GM21528 (cell line): ENCODE measurements at regions not wholly inside any gene's neighbourhood (a gene's known extent, or its start where the extent isn't known, plus 50 kb on each side); places are given as distances from the start of the nearest gene placed in this dataset.
"Not testable (repeated sequence)": the region's sequence is repeated elsewhere in the genome, so short reads cannot be mapped to it uniquely, and the experiment has no call there.

Experiments
- ATAC-seq: cut with Tn5 transposase; IDR thresholded peaks from one replicate; pipeline ENCODE4 v1.9.1; 2021; ENCODE audit warnings: mild to moderate bottlenecking, moderate library complexity; ENCODE audit not compliant: unreplicated experiment, low FRiP score

DNA sequence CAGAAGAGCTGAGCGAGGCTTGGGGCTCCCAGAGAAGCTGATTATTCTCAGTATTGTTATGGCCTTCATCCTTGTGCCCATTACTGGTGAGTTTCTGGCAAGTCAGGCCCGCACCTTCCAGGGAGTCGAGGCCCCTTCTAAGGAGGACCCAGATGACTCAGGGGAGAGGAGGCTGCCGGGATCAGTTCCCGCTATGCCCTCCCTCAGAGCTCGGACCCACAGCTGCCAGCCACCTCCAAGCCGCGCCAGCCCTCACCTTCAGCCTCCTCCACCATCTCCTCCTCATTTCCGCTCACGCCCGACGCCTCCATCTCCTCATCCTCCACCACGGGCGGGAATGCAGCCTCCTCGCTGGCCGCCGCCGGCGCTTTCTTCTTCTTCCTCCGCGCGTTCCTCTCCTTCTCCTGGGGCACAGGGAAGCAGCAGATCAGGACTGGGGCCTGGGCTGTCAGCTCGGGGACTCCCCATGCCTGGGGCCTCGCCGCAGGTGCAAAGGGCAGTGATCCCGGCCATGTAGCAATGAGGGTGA is 83.2 kb downstream of the RFLNA start:
- ATAC-seq = no peak

DNA sequence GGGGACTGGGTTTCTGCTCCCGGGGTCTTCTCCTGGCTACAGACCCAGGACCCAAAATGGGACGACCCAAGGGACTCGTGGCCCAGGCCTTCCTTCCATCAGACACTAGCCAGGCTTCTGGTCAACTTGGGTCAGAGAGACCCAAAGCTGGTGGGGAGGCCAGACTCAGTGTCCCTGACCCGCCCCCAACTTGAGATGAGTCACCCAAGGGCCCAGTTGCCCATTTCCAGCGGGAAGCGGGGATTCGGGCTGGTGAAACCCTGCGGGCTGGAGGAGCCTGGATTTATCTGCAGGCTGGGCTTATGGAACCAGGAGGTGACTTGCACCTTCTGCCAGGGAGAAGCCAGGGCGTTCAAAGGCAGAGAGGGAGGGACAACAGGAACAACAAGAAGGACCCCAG is 81.5 kb downstream of the RFLNA start:
- ATAC-seq = no peak

DNA sequence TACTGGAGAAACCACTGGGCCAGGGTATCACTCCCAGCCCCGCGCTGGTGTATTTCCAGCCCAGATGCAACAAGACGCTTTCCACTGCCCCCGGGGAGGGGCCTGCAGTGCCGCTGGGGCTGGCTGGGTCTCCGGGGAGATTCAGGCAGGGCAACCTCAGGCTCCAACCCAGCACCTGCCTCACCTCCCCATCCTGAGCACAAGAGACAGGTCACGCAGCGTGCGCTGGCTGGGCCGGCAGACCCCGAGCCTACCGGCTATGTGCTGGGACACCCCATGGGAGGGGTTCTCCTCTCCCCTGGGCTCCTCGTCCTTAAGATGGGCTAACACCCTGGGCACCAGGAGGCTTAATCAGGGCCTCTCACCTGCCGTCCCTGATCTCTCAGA is 80.9 kb downstream of the RFLNA start:
- ATAC-seq = no peak

DNA sequence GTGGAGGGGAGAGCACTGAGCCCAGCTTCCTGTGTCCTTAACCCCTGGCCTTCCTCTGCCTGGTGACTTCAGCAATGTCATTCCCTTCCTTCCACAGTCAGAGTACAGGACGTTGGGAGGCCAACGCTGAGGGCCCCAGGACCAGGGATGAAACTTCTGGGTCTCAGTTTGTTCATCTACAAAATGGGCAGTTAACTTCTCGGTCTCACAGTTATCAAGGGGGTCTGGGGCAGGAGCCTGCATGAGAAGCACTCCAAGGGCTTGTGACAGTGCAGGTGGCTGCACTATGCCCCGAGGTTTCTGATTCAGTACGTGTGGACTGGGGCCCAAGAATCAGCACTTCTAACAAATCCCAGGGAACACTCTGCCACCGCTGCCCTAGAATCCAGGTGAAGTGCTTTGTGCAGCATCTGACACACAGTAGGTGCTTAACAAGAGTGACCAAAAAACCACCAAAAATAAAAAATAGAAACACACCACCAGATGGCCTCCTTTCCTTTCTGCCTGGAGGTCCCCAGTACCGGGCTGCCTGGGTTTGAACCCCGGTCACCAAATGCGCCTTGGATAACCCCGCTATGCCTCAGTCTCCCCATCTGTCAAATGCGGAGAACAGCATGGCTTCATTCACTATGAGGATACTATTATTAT is 80.4 kb downstream of the RFLNA start:
- ATAC-seq = no peak

DNA sequence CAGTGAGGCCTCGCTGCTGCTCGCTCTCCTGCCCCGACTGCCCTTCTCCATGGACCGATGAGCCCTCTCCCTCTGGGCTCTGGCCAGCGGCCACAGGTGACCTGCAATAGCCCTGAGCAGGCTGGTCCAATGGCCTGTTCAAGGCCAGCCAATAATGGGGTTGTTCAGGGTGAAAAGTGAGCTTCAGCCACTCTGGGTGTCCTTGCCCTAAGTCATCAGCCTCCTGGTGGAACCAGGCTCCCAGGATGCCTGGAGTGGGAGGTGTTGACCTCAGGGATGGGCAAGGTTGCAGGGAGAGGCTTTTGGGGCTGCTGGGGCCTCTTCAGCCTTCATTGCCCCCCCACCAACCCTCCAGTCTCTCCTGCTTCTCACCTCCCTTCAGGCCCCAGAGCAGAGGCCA is 79.7 kb downstream of the RFLNA start:
- no peak for ATAC-seq

DNA sequence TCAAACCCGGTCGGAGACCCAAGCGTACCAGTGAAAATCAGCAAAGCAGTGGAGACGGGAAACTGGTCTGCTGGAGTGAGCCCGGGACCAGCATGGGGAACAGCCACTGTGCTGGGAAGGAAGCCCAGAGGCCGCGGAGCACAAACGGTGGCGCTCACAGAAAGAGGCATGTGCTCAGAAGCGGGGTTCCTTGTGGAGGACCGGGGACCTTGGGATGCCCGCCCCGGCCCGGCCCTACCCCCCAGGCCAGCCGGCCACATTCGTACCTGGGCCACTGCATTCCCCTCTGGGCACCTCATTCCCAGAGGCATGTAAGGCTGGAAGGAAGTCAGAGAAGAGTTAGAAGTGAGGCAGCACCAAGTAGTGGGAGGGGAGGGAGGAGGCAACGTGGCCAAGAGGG is 79.3 kb downstream of the RFLNA start:
- ATAC-seq = no peak

DNA sequence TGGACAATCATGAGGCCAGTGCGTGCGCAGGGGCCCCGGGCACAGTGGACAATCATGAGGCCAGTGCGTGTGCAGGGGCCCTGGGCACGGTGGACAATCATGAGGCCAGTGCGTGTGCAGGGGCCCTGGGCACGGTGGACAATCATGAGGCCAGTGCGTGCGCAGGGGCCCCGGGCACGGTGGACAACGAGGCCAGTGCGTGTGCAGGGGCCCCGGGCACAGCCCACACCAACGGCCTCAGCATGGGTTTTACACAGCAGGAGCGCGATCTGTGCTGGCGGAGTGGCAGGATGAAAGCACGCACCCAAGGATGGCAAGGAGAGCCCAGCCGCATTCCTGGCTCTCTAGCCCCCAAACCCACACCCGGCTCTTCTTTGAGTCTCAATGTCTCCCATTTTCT is 78.8 kb downstream of the RFLNA start:
- ATAC-seq = not testable (repeated sequence)

DNA sequence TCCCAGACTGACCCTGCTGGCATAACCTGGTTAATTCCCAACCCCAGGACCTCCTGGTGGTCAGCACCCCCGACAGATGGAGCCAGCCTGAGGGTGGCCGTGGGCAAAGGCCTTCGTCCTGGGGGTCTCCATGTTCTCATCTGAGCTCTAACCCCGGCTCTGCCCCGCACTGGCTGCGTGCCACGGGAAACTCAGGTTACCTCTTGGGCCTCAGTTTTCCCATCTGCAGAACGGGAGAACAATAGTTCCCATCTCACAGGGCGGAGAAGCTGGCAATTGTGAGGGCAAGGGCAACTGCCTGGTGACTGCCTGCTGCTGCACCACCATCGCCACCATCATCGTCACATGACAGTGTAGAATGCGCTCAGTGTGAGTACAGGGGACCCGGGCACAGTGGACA is 77.9 kb downstream of the RFLNA start:
- no peak for ATAC-seq

DNA sequence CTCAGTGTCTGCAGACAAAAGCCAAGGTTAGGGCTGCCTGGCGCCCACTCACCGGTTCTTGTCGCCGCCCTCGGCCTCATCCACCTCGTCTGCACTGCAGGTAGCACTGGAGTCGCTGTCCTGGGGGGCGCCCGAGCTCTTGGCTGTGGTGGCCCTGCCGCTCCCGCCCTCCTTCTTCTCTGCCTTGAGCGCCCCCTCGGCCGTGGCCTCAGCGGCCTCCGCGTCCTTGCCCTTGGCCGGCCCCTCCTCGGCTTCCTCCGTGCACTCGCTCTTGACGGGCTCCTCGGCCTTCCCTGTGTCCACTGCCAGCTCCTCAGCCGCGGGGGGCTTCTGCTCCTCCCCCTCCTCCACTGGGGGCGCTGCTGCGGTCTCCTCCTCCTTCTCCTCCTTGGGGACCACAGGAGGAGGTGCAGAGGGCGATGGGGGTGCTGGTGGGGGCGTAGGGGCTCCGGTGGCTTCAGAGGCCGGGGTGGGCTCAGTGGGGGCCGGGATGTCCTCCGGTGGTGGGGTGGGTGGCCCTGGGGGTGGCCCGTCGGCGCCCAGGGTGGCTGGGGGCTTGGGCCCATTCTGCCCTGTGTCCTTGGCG is 77.2 kb downstream of the RFLNA start:
- no peak for ATAC-seq

DNA sequence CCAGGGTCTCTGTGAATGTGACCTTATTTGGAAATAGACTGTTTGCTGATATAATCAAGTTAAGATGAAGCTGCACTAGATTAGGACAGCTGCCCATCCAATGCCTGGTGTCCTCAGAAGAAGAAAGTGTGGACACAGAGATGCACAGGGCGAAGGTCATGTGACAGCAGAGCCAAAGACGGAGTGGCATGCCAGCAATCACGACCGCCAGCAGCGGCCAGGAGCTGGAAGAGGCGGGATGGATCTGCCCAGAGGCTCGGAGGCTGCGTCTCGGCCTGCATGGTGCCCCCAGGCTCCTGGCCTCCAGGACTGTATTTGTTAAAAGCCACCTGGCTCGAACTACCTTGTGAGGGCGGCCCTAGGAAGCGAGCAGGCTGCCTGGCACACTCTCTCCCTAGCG is 76.5 kb downstream of the RFLNA start:
- ATAC-seq = no peak

DNA sequence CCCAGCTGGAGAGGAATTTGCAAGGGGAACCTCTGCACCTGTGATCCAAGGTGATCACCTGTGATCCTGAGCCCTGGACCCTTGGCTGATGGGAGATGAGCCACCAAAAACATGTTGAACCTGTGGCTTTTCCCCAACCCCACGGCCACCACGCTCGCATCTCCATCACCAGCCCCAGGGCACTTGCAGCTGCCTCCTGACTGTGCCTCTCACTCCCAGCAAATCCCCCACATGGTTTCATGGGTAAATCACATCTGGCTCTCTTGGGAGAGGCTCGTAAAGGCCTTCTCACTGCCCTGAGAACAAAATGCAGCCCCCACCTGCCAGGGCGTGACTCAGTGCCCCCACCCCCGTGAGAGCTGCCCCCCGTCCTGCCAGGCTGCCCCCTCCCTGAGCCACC is 76.0 kb downstream of the RFLNA start:
- ATAC-seq = no peak

DNA sequence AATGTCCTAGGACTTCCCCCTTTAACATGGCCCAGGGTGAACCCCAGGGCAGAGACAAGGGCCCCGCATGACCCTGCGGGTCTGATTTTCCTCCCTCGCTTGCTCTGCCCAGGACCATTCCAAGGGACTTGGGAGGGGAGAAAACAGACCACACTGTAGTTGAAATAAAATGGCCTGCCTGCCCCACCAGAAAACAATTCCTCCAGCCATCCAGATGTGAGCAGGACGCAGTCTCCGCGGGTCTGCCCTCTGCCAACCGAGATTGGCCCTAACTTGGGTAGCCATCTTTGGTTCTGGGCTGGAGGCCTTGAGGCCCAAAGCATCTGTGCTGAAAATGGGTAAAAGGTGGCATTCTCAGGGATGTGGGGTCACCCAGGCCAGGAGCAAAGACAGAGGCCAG is 75.5 kb downstream of the RFLNA start:
- no peak for ATAC-seq

DNA sequence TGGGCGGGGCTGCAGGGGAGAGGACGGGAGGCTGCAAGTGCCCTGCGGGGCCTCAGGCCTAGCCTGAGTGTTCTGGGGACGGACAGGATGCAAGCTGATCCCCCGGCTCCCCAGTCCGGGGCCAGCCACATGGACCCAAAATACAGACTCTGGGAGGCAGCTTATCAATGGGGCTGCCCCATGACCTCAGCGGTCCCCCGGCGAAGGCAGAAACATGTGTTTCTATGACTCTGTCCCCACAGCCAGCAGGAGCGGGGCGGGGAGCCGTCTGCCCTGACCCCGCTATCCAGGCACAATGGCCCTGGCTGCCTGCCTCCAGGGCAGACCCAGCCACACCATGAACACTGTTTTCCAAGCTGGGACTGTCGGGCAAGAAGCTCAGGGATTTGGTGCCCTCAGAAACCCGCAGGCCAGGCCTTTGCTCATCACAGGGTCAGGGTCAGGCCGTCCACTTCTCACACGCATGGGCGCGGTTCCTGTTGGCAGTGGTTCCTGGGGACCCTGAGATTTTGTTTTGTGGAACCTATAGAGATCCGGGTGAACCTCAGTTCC is 75.0 kb downstream of the RFLNA start:
- ATAC-seq = no peak

DNA sequence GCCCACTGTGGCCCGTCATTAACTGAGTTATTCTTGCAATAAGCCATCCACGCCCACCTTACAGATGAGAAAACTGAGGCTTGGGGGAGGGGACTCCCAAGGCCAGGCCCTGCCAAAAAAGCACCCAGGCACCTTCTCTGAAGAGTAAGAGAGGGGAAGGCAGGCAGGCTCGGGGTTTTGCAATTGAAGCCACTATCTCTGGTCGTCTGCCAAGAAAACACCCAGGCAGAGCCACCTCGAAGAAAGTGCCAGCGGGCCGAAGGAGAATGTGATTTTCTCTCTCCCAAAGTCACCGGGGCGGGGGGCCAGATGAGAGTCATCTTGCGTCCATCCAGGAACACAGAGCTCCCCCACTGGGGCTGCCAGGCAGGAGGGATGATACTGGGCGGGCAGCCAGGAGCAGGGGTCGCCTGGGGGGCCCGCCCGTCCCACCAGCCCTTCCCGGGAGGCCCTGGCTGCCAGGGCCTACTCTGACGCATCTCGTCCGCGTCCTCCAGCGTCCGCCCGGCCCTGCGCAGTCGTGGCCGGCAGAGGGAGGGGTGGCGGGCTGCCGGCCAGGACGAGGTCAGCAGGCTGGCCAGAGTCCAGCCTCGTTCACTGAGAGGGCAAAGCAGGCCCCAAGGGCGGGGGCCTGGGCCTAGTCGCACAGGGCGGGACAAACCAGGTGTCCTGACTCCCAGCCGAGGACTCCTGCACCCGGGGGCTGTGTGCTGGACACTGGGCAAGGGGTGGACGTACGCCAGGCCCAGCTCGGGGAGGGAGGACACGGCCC is 74.3 kb downstream of the RFLNA start:
- ATAC-seq = no peak

DNA sequence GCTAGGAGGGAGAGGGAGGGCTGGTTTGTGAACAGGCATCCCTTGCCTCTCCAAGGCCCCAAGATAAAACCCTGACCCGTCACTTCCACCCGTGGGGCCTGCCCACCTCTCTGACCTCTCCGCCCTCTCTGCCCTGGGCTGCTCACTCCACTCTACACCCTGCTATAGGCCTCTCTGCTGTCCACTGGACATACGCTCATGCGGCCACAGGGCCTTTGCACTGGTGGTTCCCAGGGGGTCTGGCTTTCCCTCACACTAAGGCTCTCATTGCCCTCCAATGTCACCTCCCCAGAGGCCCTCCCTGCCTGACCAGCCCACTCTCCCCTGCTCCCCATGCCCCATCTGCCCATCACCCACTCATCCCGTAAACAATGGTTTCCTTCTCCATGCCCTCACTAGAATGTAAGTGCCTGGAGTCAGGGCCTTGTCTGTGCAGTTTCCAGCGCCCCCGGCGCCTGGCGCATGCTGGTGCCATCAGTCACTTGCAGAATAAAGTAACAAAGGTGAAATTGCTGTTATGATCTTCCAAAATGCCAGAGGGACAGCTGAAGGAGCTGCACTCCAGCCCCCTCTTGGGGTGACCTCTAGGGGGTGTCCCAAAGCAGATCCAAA is 73.6 kb downstream of the RFLNA start:
- ATAC-seq = no peak

DNA sequence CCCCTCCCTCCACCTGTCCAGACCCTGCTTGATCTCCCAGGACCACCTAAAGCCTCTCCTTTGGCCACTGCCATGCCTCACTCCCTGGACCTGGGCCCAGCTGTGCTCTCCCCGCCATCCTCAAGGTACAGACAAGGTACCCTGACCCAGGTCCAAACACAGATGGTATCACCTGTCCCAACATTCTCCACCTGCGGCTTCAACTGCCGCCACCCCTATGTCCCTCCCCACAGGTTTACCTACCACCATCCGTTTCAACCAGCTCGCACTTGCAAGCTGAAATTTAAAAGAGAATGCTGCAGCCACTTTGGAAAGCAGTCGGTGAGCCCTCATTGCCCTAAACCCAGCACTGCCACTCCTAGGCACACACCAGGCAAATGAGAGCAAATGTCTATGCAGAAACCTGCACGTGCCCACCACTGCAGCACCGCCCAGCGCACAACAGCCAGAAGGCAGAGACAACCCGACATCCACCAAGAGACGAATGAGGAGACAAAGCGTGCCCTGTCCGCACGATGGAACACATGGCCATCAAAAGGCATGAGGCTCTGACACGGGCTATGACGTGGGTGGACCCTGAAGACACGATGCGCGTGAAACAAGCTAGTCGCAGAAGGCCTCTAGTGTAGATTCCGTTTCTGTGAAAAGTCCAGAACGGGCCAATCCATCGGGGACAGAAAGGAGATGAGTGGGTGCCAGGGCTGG is 71.0 kb downstream of the RFLNA start:
- no peak for ATAC-seq
